H1 (cell line): ENCODE measurements at regions not wholly inside any gene's neighbourhood (a gene's known extent, or its start where the extent isn't known, plus 50 kb on each side); places are given as distances from the start of the nearest gene placed in this dataset.

ENCODE experiments used
- CTCF ChIA-PET: fragments of 300-600 bp; sonication (Branson Sonifier 250); formaldehyde crosslinking; loops from one replicate; lab custom pipeline; 2021; ENCODE audit not compliant: partially characterized antibody; lab: Charles Lee
- POLR2A ChIA-PET: fragments of 300-600 bp; sonication (Branson Sonifier 250); formaldehyde crosslinking; loops from one replicate; lab custom pipeline; 2021; ENCODE audit warnings: inconsistent platforms; ENCODE audit not compliant: partially characterized antibody; lab: Charles Lee
- DNase-seq, 2 experiments: peaks; one replicate each; pipeline versions ENCODE4 v3.0.0 to v3.0.0-alpha.2; 2010 to 2022; ENCODE audit warnings: low spot score in 2 of 2, low read depth in 1 of 2, mixed read lengths in 1 of 2
- FAIRE-seq: peaks from 2 replicates; lab custom pipeline; 2011; peaks lifted over from hg19 to GRCh38; lab: Jason Lieb, UNC
- H2AFZ ChIP-seq: 2 replicates; pipeline ENCODE4 v1.8.1; 2012; ENCODE audit warnings: low read length, inconsistent platforms
- H2AK5ac ChIP-seq: 2 replicates; pipeline ENCODE4 v1.6.1; 2013; ENCODE audit warnings: low read depth, low read length
- H2BK120ac ChIP-seq: replicated peaks from 2 replicates; pipeline ENCODE3; 2013; ENCODE audit warnings: low read depth, low read length, inconsistent platforms
- H2BK12ac ChIP-seq: 2 replicates; pipeline ENCODE4 v1.6.1; 2013; ENCODE audit warnings: low read depth, low read length
- H2BK15ac ChIP-seq: 2 replicates; pipeline ENCODE4 v1.6.1; 2013; ENCODE audit warnings: low read length
- H2BK20ac ChIP-seq: 2 replicates; pipeline ENCODE4 v1.6.1; 2013; ENCODE audit warnings: low read length
- H2BK5ac ChIP-seq: 2 replicates; pipeline ENCODE4 v1.6.1; 2013; ENCODE audit warnings: low read depth, low read length
- H3K14ac ChIP-seq: 2 replicates; pipeline ENCODE4 v1.6.1; 2013; ENCODE audit warnings: inconsistent platforms; ENCODE audit not compliant: insufficient read length
- H3K18ac ChIP-seq: 2 replicates; pipeline ENCODE4 v1.6.1; 2013; ENCODE audit warnings: low read length; ENCODE audit errors: extremely low read depth
- H3K23ac ChIP-seq: 2 replicates; pipeline ENCODE4 v1.6.1; 2013; ENCODE audit warnings: inconsistent platforms; ENCODE audit not compliant: insufficient read length
- H3K23me2 ChIP-seq: 2 replicates; pipeline ENCODE4 v1.6.1; 2013; ENCODE audit warnings: low read depth, low read length
- H3K27ac ChIP-seq: 2 replicates; pipeline ENCODE4 v1.6.1; 2011; ENCODE audit warnings: low read depth, low read length, inconsistent platforms
- H3K27me3 ChIP-seq, 4 experiments: replicated peaks in 1 of 4; 1 replicate in 1 of 4; 2 replicates in 3 of 4; pipeline versions ENCODE4 v1.6.1 to v1.8.1; 2011 to 2013; ENCODE audit warnings: low read length in 3 of 4, mild to moderate bottlenecking in 3 of 4, inconsistent platforms in 2 of 4, mixed read lengths in 2 of 4, moderate library complexity in 1 of 4; ENCODE audit not compliant: control insufficient read depth in 3 of 4, insufficient read depth in 3 of 4; ENCODE audit errors: extremely low read depth in 1 of 4
- H3K36me3 ChIP-seq, 4 experiments: 2 replicates each; pipeline versions ENCODE4 v1.6.1 to v1.8.1; 2011 to 2013; ENCODE audit warnings: mild to moderate bottlenecking in 4 of 4, low read length in 3 of 4, moderate library complexity in 2 of 4, control low read depth in 1 of 4, inconsistent platforms in 1 of 4; ENCODE audit not compliant: insufficient read depth in 4 of 4, control insufficient read depth in 2 of 4
- H3K4ac ChIP-seq: replicated peaks from 2 replicates; pipeline ENCODE3; 2013; ENCODE audit warnings: low read length, low read depth, mixed read lengths, inconsistent platforms; ENCODE audit not compliant: insufficient read length
- H3K4me1 ChIP-seq, 4 experiments: replicated peaks in 1 of 4; 1 replicate in 1 of 4; 2 replicates in 3 of 4; pipeline versions ENCODE4 v1.6.1 to v1.8.1; 2011 to 2013; ENCODE audit warnings: low read length in 3 of 4, inconsistent platforms in 2 of 4, mixed read lengths in 1 of 4; ENCODE audit not compliant: insufficient read depth in 4 of 4, control insufficient read depth in 3 of 4
- H3K4me2 ChIP-seq, 2 experiments: 2 replicates each; pipeline versions ENCODE4 v1.6.1 to v1.8.1; 2011 to 2013; ENCODE audit warnings: low read depth in 2 of 2, low read length in 2 of 2, control low read depth in 1 of 2, inconsistent platforms in 1 of 2, mild to moderate bottlenecking in 1 of 2; ENCODE audit not compliant: insufficient read depth in 1 of 2
- H3K4me3 ChIP-seq, 4 experiments: fragments of 200-600, 300-600 bp in 1 of 4; sonication (generic), shearing (Covaris generic), sonication (Bioruptor Twin) in 1 of 4; 2 replicates each; pipeline versions ENCODE4 v1.5.1 to v1.8.1; 2011 to 2016; ENCODE audit warnings: low read length in 4 of 4, low read depth in 3 of 4, control low read depth in 2 of 4, inconsistent platforms in 2 of 4, mild to moderate bottlenecking in 2 of 4, mixed read lengths in 1 of 4, moderate library complexity in 1 of 4; ENCODE audit not compliant: insufficient read depth in 2 of 4; ENCODE audit errors: extremely low read depth in 1 of 4
- H3K56ac ChIP-seq: replicated peaks from 2 replicates; pipeline ENCODE3; 2013; ENCODE audit warnings: low read depth, mild to moderate bottlenecking, mixed read lengths, low read length, inconsistent platforms; ENCODE audit not compliant: insufficient read length
- H3K79me1 ChIP-seq: 2 replicates; pipeline ENCODE4 v1.6.1; 2013; ENCODE audit warnings: low read depth, low read length, control low read depth
- H3K79me2 ChIP-seq, 2 experiments: 2 replicates each; pipeline versions ENCODE4 v1.6.1 to v1.8.1; 2012 to 2013; ENCODE audit warnings: low read length in 2 of 2, mild to moderate bottlenecking in 2 of 2, inconsistent platforms in 1 of 2; ENCODE audit not compliant: insufficient read depth in 2 of 2, control insufficient read depth in 1 of 2
- H3K9ac ChIP-seq, 4 experiments: replicated peaks in 1 of 4; 1 replicate in 1 of 4; 2 replicates in 3 of 4; pipeline versions ENCODE4 v1.6.1 to v1.8.1; 2011 to 2013; ENCODE audit warnings: low read depth in 3 of 4, low read length in 3 of 4, control low read depth in 2 of 4, mild to moderate bottlenecking in 2 of 4, moderate library complexity in 2 of 4, inconsistent platforms in 1 of 4; ENCODE audit errors: extremely low read depth in 1 of 4
- H3K9me3 ChIP-seq, 2 experiments: 2 replicates each; pipeline versions ENCODE4 v1.6.1 to v1.8.1; 2012 to 2013; ENCODE audit warnings: mild to moderate bottlenecking in 2 of 2, moderate library complexity in 2 of 2, control low read depth in 1 of 2, inconsistent platforms in 1 of 2, low read depth in 1 of 2, low read length in 1 of 2, mixed read lengths in 1 of 2; ENCODE audit not compliant: insufficient read depth in 2 of 2
- H4K20me1 ChIP-seq, 2 experiments: replicated peaks in 1 of 2; 2 replicates each; pipeline versions ENCODE3 to v1.8.1; 2011 to 2013; ENCODE audit warnings: inconsistent platforms in 2 of 2, low read length in 2 of 2, mild to moderate bottlenecking in 1 of 2; ENCODE audit not compliant: insufficient read depth in 2 of 2, control insufficient read depth in 1 of 2
- H4K5ac ChIP-seq: 2 replicates; pipeline ENCODE4 v1.6.1; 2013; ENCODE audit warnings: low read length, low read depth, mixed read lengths, inconsistent platforms; ENCODE audit not compliant: insufficient read length
- H4K8ac ChIP-seq: 2 replicates; pipeline ENCODE4 v1.8.0; 2013; ENCODE audit warnings: mild to moderate bottlenecking, moderate library complexity, low read length, inconsistent platforms; ENCODE audit not compliant: insufficient read depth; ENCODE audit errors: extremely low read depth
- H4K91ac ChIP-seq: replicated peaks from 2 replicates; pipeline ENCODE3; 2013; ENCODE audit warnings: low read length, mixed read lengths, inconsistent platforms; ENCODE audit not compliant: insufficient read length
- CTBP2 ChIP-seq: IDR thresholded peaks from 2 replicates; pipeline ENCODE4 v1.7.0; 2011; ENCODE audit warnings: borderline replicate concordance, mild to moderate bottlenecking, moderate library complexity, mixed read lengths, low read length; ENCODE audit not compliant: insufficient read depth, insufficient read length
- SIX5 ChIP-seq: IDR thresholded peaks from 2 replicates; pipeline ENCODE4 v1.6.1; 2011; ENCODE audit warnings: mild to moderate bottlenecking, low read depth, low read length
- SP1 ChIP-seq: IDR thresholded peaks from 2 replicates; pipeline ENCODE4 v1.6.1; 2011; ENCODE audit warnings: low read depth, low read length
- SRF ChIP-seq: IDR thresholded peaks from 2 replicates; pipeline ENCODE4 v1.6.1; 2011; ENCODE audit warnings: mild to moderate bottlenecking, low read depth, low read length, moderate library complexity
- WGBS, 2 experiments: shearing (Covaris generic) in 1 of 2; methylation state at CpG; one replicate each; pipeline versions ENCODE4 v1.1.6 to v1.1.7; 2013 to 2015; ENCODE audit warnings: low lambda C conversion rate in 2 of 2, mixed read lengths in 2 of 2, inconsistent platforms in 1 of 2, low coverage in 1 of 2, missing lambda C conversion rate in 1 of 2; ENCODE audit not compliant: insufficient replicate concordance in 2 of 2, insufficient coverage in 1 of 2, insufficient read length in 1 of 2; ENCODE audit errors: extremely low coverage in 1 of 2, missing lambda C conversion rate in 1 of 2; 5-methylcytosine and 5-hydroxymethylcytosine counted together

- H2AFZ ChIP-seq: peak overlapping the region; percentile 97
- H2BK12ac ChIP-seq: no peak overlapping the region
- WGBS, 2 experiments: 62% methylated on average over 4 of the region's 4 CpGs; no CpG with 5 or more reads in 1 of the 2 experiments
- peaks cover 0 to 10% (median 5%) of the 10 kb centered on the region in 4 experiments; a peak in 4 of 7 replicates for H3K4me1 ChIP-seq
- no peaks in the 10 kb centered on the region for H3K79me2 ChIP-seq
- H3K4ac ChIP-seq: no peak overlapping the region
- peak overlapping the region; percentile 58 for H4K91ac ChIP-seq
- FAIRE-seq: peak; percentile 57
- H3K79me1 ChIP-seq: no peaks in the 10 kb centered on the region
- no peaks in the 10 kb centered on the region for H3K36me3 ChIP-seq
- no peak overlapping the region for H3K14ac ChIP-seq
- no peaks in the 10 kb centered on the region for H4K20me1 ChIP-seq
- H3K23ac ChIP-seq: no peak overlapping the region
- no peak overlapping the region for H2BK120ac ChIP-seq
- H3K9ac ChIP-seq: no peak overlapping the region
- H3K18ac ChIP-seq: peak overlapping the region; percentile 84; the same call in 1 of the 2 replicates
- CTCF ChIA-PET: no interaction called here
- TF ChIP-seq SIX5: peak; percentile 92
- peak; percentile 23; the same call in 1 of the 2 replicates for TF ChIP-seq SRF
- no peak for TF ChIP-seq SP1
- TF ChIP-seq CTBP2: no peak
- POLR2A ChIA-PET: no interaction called here
- H3K4me3 ChIP-seq: no peak overlapping the region
- H3K27me3 ChIP-seq: no peaks in the 10 kb centered on the region
- H2BK20ac ChIP-seq: no peak overlapping the region
- H3K27ac ChIP-seq: no peak overlapping the region
- no peaks in the 10 kb centered on the region for H3K23me2 ChIP-seq
- H4K8ac ChIP-seq: no peak overlapping the region
- H3K4me2 ChIP-seq: no peak overlapping the region; a peak in 1 of 4 replicates
- H2BK5ac ChIP-seq: no peak overlapping the region; the same call in 1 of the 2 replicates
- H3K9me3 ChIP-seq: no peaks in the 10 kb centered on the region
- DNase-seq: no peak
- no peak overlapping the region for H2AK5ac ChIP-seq
- no peak overlapping the region for H3K56ac ChIP-seq
- H4K5ac ChIP-seq: no peak overlapping the region
- H2BK15ac ChIP-seq: no peak overlapping the region
These were observed 532.6 kb downstream of the CBLN4 start for GRCh38 chr20:55472704-55473103.
